HepG2 (cell line): ENCODE measurements at regions not wholly inside any gene's neighbourhood (a gene's known extent, or its start where the extent isn't known, plus 50 kb on each side); places are given as distances from the start of the nearest gene placed in this dataset.

Source experiments
- ATAC-seq: fragments of 200-7000 bp; cut with Tn5 transposase; 3 replicates; pipeline ENCODE4 v1.9.1; 2020; ENCODE audit warnings: mild to moderate bottlenecking, moderate library complexity
- BruUV-seq: library from RNA; stranded (reverse); fragments of 400-500 nt; replicated peaks from 2 replicates; lab custom pipeline; 2021; lab: Mats Ljungman, UMichigan
- CTCF ChIA-PET: fragments of 300-600 bp; formaldehyde crosslinking; extraction: SDS; loops from one replicate; lab custom pipeline; 2021; ENCODE audit warnings: low total read pairs, inconsistent platforms, low intra/inter-chr PET ratio; lab: Yijun Ruan, JAX
- POLR2A ChIA-PET: fragments of 350-600 bp; sonication (Branson Sonifier 250); formaldehyde crosslinking; loops from one replicate; lab custom pipeline; 2020; ENCODE audit warnings: antibody characterized with exemption, inconsistent platforms; lab: Yijun Ruan, JAX
- DNase-seq: peaks from one replicate; pipeline ENCODE4 v3.0.0-alpha.2; 2015; ENCODE audit warnings: low spot score
- FAIRE-seq: peaks from 3 replicates; lab custom pipeline; 2011; peaks lifted over from hg19 to GRCh38; lab: Jason Lieb, UNC
- H2AFZ ChIP-seq: one replicate; pipeline ENCODE4 v1.6.1; 2011; ENCODE audit warnings: low read length, inconsistent platforms
- H3K27ac ChIP-seq: fragments of 300-600 bp; 3 replicates; pipeline ENCODE4 v1.8.0; 2011; ENCODE audit warnings: mixed run types, mild to moderate bottlenecking, mixed read lengths, low read length, inconsistent platforms; ENCODE audit not compliant: insufficient read depth; ENCODE audit errors: extremely low read length
- H3K27me3 ChIP-seq, 2 experiments: fragments of 200-600 bp in 1 of 2; 2 replicates in 1 of 2; 3 replicates in 1 of 2; pipeline versions ENCODE4 v1.6.0 to v1.8.0; 2011; ENCODE audit warnings: low read length in 2 of 2, mild to moderate bottlenecking in 2 of 2, moderate library complexity in 2 of 2, inconsistent platforms in 1 of 2; ENCODE audit not compliant: insufficient read depth in 2 of 2, control insufficient read depth in 1 of 2
- H3K36me3 ChIP-seq, 2 experiments: fragments of 200-600 bp in 1 of 2; replicated peaks in 1 of 2; 2 replicates in 1 of 2; 3 replicates in 1 of 2; pipeline versions ENCODE4 v1.5.1 to v1.8.0; 2011; ENCODE audit warnings: low read length in 2 of 2, inconsistent platforms in 1 of 2; ENCODE audit not compliant: insufficient read depth in 2 of 2, control insufficient read depth in 1 of 2
- H3K4me1 ChIP-seq: 2 replicates; pipeline ENCODE4 v1.5.1; 2012; ENCODE audit warnings: low read length, inconsistent platforms; ENCODE audit not compliant: insufficient read depth
- H3K4me2 ChIP-seq: 2 replicates; pipeline ENCODE4 v1.6.0; 2011; ENCODE audit warnings: low read depth, low read length, inconsistent platforms
- H3K4me3 ChIP-seq, 3 experiments: fragments of 200-600 bp in 1 of 3; sonication (generic), shearing (Covaris generic) in 1 of 3; replicated peaks in 1 of 3; 2 replicates each; pipeline ENCODE4 v1.5.1; 2011 to 2016; ENCODE audit warnings: low read length in 3 of 3, inconsistent platforms in 2 of 3, low read depth in 2 of 3, mild to moderate bottlenecking in 2 of 3, control low read depth in 1 of 3, mixed read lengths in 1 of 3; ENCODE audit not compliant: insufficient read depth in 1 of 3
- H3K79me2 ChIP-seq: one replicate; pipeline ENCODE4 v1.6.1; 2011; ENCODE audit warnings: low read length, inconsistent platforms; ENCODE audit not compliant: insufficient read depth
- H3K9ac ChIP-seq: 2 replicates; pipeline ENCODE4 v1.6.0; 2011; ENCODE audit warnings: mild to moderate bottlenecking, low read depth, low read length, inconsistent platforms; ENCODE audit not compliant: insufficient read depth
- H3K9me3 ChIP-seq: 2 replicates; pipeline ENCODE4 v1.5.1; 2012; ENCODE audit warnings: mild to moderate bottlenecking, low read length
- H4K20me1 ChIP-seq: 2 replicates; pipeline ENCODE4 v1.6.0; 2011; ENCODE audit warnings: inconsistent platforms, mild to moderate bottlenecking, low read length, moderate library complexity; ENCODE audit not compliant: insufficient read depth
- ARHGAP35 ChIP-seq: sonication (generic); formaldehyde crosslinking; IDR thresholded peaks from 2 replicates; pipeline ENCODE4 v1.9.0; 2022; ENCODE audit warnings: mild to moderate bottlenecking, inconsistent platforms, moderate library complexity, missing genetic modification reagents, borderline replicate concordance
- KAT7 ChIP-seq: IDR thresholded peaks from 2 replicates; pipeline ENCODE4 v1.6.1; 2018; ENCODE audit warnings: borderline replicate concordance, missing compliant biosample characterization
- KDM2A ChIP-seq: sonication (generic); formaldehyde crosslinking; IDR thresholded peaks from 2 replicates; pipeline ENCODE4 v1.4.0; 2020; ENCODE audit warnings: low read depth, missing genetic modification reagents, borderline replicate concordance
- PHF8 ChIP-seq: sonication (generic); formaldehyde crosslinking; IDR thresholded peaks from 2 replicates; pipeline ENCODE4 v1.5.0; 2020; ENCODE audit warnings: missing genetic modification reagents
- RORA ChIP-seq: sonication (generic); formaldehyde crosslinking; IDR thresholded peaks from 2 replicates; pipeline ENCODE4 v1.5.0; 2020; ENCODE audit warnings: mild to moderate bottlenecking, missing genetic modification reagents, moderate library complexity
- SMARCC2 ChIP-seq: fragments of 450-650 bp; IDR thresholded peaks from 2 replicates; pipeline ENCODE4 v1.6.1; 2017; ENCODE audit warnings: antibody characterized with exemption, mild to moderate bottlenecking
- SNAI1 ChIP-seq: sonication (generic); formaldehyde crosslinking; IDR thresholded peaks from 2 replicates; pipeline ENCODE4 v1.5.0; 2020; ENCODE audit warnings: mild to moderate bottlenecking, missing genetic modification reagents, borderline replicate concordance
- ZFP37 ChIP-seq: sonication (generic); formaldehyde crosslinking; IDR thresholded peaks from 2 replicates; pipeline ENCODE4 v1.4.0; 2020; ENCODE audit warnings: missing genetic modification reagents, borderline replicate concordance
- ZNF564 ChIP-seq: sonication (generic); formaldehyde crosslinking; IDR thresholded peaks from 2 replicates; pipeline ENCODE4 v1.8.1; 2023; ENCODE audit warnings: mild to moderate bottlenecking, missing genetic modification reagents
- ZNF841 ChIP-seq: sonication (generic); formaldehyde crosslinking; IDR thresholded peaks from 2 replicates; pipeline ENCODE4 v1.8.1; 2023; ENCODE audit warnings: missing genetic modification reagents, borderline replicate concordance
- WGBS: methylation state at CpG from one replicate; pipeline ENCODE4 v1.1.6; 2017; ENCODE audit warnings: low lambda C conversion rate; 5-methylcytosine and 5-hydroxymethylcytosine counted together
- in situ Hi-C: cut with HindIII; loops from 2 replicates; pipeline ENCODE4 v1.10.0; 2017; ENCODE audit warnings: low pct_unique_long_range_greater_than_20kb; ENCODE audit not compliant: extremely low pct_ligation_motif_present
- intact Hi-C: fragments of 100-400 bp; cut with micrococcal nuclease; formaldehyde crosslinking; loops from one replicate; pipeline ENCODE4 v1.10.0; 2022; ENCODE audit not compliant: unreplicated experiment
- TF ChIP-seq, protein P1 (sequence below): sonication (generic); formaldehyde crosslinking; IDR thresholded peaks from 2 replicates; pipeline ENCODE4 v1.4.0; 2020; ENCODE audit warnings: missing genetic modification reagents
- TF ChIP-seq, protein P2 (sequence below): sonication (generic); formaldehyde crosslinking; IDR thresholded peaks from 2 replicates; pipeline ENCODE4 v1.5.1; 2020; ENCODE audit warnings: missing genetic modification reagents, mild to moderate bottlenecking, borderline replicate concordance
- TF ChIP-seq, protein P3 (sequence below): sonication (generic); formaldehyde crosslinking; IDR thresholded peaks from 2 replicates; pipeline ENCODE4 v1.8.0; 2023; ENCODE audit warnings: mild to moderate bottlenecking, missing genetic modification reagents
- TF ChIP-seq, protein P4 (sequence below): sonication (generic); formaldehyde crosslinking; conservative IDR thresholded peaks from 2 replicates; pipeline ENCODE4 v1.8.1; 2023; ENCODE audit warnings: missing genetic modification reagents

DNA sequence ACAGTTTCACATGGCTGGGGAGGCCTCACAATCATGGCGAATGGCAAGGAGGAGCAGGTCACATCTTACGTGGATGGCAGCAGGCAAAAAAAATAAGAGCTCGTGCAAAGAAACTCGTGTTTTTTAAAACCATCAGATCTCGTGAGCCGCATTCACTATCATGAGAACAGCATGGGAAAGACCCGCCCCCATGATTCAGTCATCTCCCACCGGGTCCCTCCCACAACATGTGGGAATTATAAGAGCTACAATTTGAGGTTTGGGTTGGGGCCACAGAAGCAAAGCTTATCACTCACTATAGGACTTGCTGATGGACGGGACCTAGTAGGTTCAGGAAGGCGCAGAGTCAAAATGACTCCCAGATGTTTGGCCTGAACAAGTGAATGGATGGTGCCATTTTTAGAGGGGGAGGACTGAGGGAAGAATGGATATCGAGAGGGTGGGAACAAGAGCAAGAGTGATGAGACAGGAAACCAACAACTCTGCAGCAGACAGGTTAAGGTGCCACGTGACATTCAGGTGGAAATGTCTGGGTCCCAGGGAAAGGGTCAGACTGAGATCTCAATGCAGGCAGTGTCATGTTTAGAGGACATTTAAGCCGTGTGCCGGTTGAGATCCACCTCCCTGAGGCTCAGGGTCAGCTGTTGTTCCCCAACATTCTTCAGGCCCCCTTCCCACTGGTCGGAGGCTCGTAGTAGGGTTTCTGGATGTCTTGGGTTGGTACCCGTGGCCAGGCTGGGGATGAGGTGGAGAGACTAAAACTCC lies 85.7 kb downstream of the MYCN start:
- H3K79me2 ChIP-seq: no peaks in the 10 kb centered on the region
- in situ Hi-C loops (no loop called here), intact Hi-C loops (no loop called here)
- POLR2A ChIA-PET: no interaction called here
- H3K27ac ChIP-seq: no peak overlapping the region
- H3K27me3 ChIP-seq: peaks cover 2 to 26% of the 10 kb centered on the region in 2 experiments; a peak in 3 of 5 replicates
- H3K9me3 ChIP-seq: no peaks in the 10 kb centered on the region
- no peak overlapping the region for H3K4me3 ChIP-seq
- BruUV-seq: no TSS peak
- H3K4me1 ChIP-seq: peaks cover 9% of the 10 kb centered on the region
- TF ChIP-seq, protein P1, sequence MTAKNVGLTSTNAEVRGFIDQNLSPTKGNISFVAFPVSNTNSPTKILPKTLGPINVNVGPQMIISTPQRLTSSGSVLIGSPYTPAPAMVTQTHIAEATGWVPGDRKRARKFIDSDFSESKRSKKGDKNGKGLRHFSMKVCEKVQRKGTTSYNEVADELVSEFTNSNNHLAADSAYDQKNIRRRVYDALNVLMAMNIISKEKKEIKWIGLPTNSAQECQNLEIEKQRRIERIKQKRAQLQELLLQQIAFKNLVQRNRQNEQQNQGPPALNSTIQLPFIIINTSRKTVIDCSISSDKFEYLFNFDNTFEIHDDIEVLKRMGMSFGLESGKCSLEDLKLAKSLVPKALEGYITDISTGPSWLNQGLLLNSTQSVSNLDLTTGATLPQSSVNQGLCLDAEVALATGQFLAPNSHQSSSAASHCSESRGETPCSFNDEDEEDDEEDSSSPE (CRISPR knock-in tag): no peak
- no peak for TF ChIP-seq KDM2A (CRISPR knock-in tag)
- TF ChIP-seq, protein P2, sequence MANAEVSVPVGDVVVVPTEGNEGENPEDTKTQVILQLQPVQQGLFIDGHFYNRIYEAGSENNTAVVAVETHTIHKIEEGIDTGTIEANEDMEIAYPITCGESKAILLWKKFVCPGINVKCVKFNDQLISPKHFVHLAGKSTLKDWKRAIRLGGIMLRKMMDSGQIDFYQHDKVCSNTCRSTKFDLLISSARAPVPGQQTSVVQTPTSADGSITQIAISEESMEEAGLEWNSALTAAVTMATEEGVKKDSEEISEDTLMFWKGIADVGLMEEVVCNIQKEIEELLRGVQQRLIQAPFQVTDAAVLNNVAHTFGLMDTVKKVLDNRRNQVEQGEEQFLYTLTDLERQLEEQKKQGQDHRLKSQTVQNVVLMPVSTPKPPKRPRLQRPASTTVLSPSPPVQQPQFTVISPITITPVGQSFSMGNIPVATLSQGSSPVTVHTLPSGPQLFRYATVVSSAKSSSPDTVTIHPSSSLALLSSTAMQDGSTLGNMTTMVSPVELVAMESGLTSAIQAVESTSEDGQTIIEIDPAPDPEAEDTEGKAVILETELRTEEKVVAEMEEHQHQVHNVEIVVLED: no peak
- TF ChIP-seq, protein P3, sequence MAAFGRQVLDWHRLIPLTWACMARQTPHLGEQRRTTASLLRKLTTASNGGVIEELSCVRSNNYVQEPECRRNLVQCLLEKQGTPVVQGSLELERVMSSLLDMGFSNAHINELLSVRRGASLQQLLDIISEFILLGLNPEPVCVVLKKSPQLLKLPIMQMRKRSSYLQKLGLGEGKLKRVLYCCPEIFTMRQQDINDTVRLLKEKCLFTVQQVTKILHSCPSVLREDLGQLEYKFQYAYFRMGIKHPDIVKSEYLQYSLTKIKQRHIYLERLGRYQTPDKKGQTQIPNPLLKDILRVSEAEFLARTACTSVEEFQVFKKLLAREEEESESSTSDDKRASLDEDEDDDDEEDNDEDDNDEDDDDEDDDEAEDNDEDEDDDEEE (CRISPR knock-in tag): no peak
- TF ChIP-seq KAT7 (CRISPR knock-in tag): no peak
- TF ChIP-seq ZNF841 (CRISPR knock-in tag): no peak
- no peak for TF ChIP-seq SMARCC2
- TF ChIP-seq RORA (CRISPR knock-in tag): no peak
- TF ChIP-seq ZNF564 (CRISPR knock-in tag): no peak
- TF ChIP-seq, protein P4, sequence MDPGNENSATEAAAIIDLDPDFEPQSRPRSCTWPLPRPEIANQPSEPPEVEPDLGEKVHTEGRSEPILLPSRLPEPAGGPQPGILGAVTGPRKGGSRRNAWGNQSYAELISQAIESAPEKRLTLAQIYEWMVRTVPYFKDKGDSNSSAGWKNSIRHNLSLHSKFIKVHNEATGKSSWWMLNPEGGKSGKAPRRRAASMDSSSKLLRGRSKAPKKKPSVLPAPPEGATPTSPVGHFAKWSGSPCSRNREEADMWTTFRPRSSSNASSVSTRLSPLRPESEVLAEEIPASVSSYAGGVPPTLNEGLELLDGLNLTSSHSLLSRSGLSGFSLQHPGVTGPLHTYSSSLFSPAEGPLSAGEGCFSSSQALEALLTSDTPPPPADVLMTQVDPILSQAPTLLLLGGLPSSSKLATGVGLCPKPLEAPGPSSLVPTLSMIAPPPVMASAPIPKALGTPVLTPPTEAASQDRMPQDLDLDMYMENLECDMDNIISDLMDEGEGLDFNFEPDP (CRISPR knock-in tag): no peak
- no peak for TF ChIP-seq SNAI1
- no peak for TF ChIP-seq ARHGAP35
- TF ChIP-seq PHF8 (CRISPR knock-in tag): no peak
- TF ChIP-seq ZFP37 (CRISPR knock-in tag): no peak
- no peak for ATAC-seq
- FAIRE-seq: no peak
- 41% methylated on average over 16 of the region's 17 CpGs for WGBS
- no peaks in the 10 kb centered on the region for H4K20me1 ChIP-seq
- no peak overlapping the region for H2AFZ ChIP-seq
- H3K36me3 ChIP-seq: no peaks in the 10 kb centered on the region
- CTCF ChIA-PET: no interaction called here
- H3K9ac ChIP-seq: no peak overlapping the region
- no peak for DNase-seq
- no peak overlapping the region for H3K4me2 ChIP-seq
